ENCODE measurements at regions not wholly inside any gene's neighbourhood (a gene's known extent, or its start where the extent isn't known, plus 50 kb on each side); places are given as distances from the start of the nearest gene placed in this dataset.

DNA sequence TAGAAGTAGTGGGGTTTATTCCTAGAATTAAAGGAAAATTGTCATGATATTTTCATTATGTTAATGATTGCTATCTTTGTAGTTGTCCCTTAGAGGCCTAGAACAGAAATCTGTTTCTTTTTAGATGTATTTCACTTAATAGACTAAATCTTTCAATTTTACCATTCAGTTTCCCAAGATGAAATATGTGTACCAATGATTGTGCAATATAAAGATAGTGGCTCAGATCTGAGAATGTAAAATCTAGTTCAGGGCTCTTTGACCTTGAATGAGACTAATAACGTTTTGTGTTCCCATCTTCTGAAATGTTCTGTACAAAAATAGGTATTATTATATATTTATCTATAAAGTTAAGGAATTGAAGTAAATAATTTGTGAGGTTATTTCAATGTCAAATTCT is 947.9 kb downstream of the DTWD2 start:
- TF ChIP-seq EZH2 (IDR thresholded peaks at IDR 0.05; ENCODE audit: borderline replicate concordance, insufficient read depth, low read length, poor library complexity, severe bottlenecking) (no peak), TAF1 (IDR thresholded peaks at IDR 0.05; ENCODE audit: low read depth) (no peak), CTCF (IDR thresholded peaks at IDR 0.05; ENCODE audit: poor library complexity, severe bottlenecking) (no peak), POLR2AphosphoS5 (IDR thresholded peaks at IDR 0.05) (no peak), EP300 (conservative IDR thresholded peaks at IDR 0.05; ENCODE audit: poor library complexity, severe bottlenecking) (no peak)
